ENCODE measurements at regions not wholly inside any gene's neighbourhood (a gene's known extent, or its start where the extent isn't known, plus 50 kb on each side); places are given as distances from the start of the nearest gene placed in this dataset.

- no peak for TF ChIP-seq CTCF (IDR thresholded peaks at IDR 0.05; ENCODE audit: insufficient read depth, low read length, poor library complexity, severe bottlenecking)
- no peak for TF ChIP-seq EZH2phosphoT487 (conservative IDR thresholded peaks at IDR 0.05; ENCODE audit: low read length)
Measured at GRCh38 chrX:53883196-53883595, 161.1 kb downstream of the PHF8 start.
